PC-9 (cell line): ENCODE measurements at regions not wholly inside any gene's neighbourhood (a gene's known extent, or its start where the extent isn't known, plus 50 kb on each side); places are given as distances from the start of the nearest gene placed in this dataset.

Source experiments
- BruUV-seq: library from RNA; stranded (reverse); fragments of 400-500 nt; replicated peaks from 2 replicates; lab custom pipeline; 2021; lab: Mats Ljungman, UMichigan
- CTCF ChIA-PET: fragments of 300-600 bp; sonication (Branson Sonifier 250); formaldehyde crosslinking; loops from one replicate; lab custom pipeline; 2022; ENCODE audit warnings: antibody characterized with exemption; lab: Charles Lee
- POLR2A ChIA-PET: fragments of 300-600 bp; sonication (Branson Sonifier 250); formaldehyde crosslinking; loops from one replicate; lab custom pipeline; 2022; ENCODE audit warnings: antibody characterized with exemption; ENCODE audit not compliant: unreplicated experiment; lab: Charles Lee
- DNase-seq, 2 experiments: peaks; one replicate each; pipeline versions ENCODE4 v3.0.0 to v3.0.0-alpha.2; 2015 to 2022; ENCODE audit warnings: mixed read lengths in 1 of 2
- H2AFZ ChIP-seq: fragments of 200-600 bp; sonication (generic); 2 replicates; pipeline ENCODE4 v1.8.1; 2017; ENCODE audit warnings: antibody characterized with exemption
- H3F3A ChIP-seq: fragments of 200-600 bp; sonication (generic); 2 replicates; pipeline ENCODE4 v1.8.1; 2017; ENCODE audit warnings: antibody characterized with exemption, mild to moderate bottlenecking, low read depth; ENCODE audit not compliant: insufficient read depth
- H3K27ac ChIP-seq: fragments of 200-600 bp; sonication (generic); 2 replicates; pipeline ENCODE4 v1.6.1; 2016; ENCODE audit warnings: mixed run types
- H3K27me3 ChIP-seq: fragments of 200-600 bp; sonication (generic); 2 replicates; pipeline ENCODE4 v1.6.1; 2016; ENCODE audit warnings: low read depth, mixed run types; ENCODE audit not compliant: insufficient read depth
- H3K36me3 ChIP-seq: fragments of 200-600 bp; sonication (generic); 2 replicates; pipeline ENCODE4 v1.6.1; 2016; ENCODE audit warnings: low read depth, mixed run types
- H3K4me1 ChIP-seq: fragments of 200-600 bp; sonication (generic); replicated peaks from 2 replicates; pipeline ENCODE4 v1.6.1; 2016; ENCODE audit warnings: mixed run types; ENCODE audit not compliant: insufficient read depth
- H3K4me2 ChIP-seq: fragments of 200-600 bp; sonication (generic); 2 replicates; pipeline ENCODE4 v1.6.1; 2017; ENCODE audit warnings: mixed run types
- H3K4me3 ChIP-seq: fragments of 200-600 bp; sonication (generic); 2 replicates; pipeline ENCODE4 v1.6.1; 2016; ENCODE audit warnings: mixed run types
- H3K79me2 ChIP-seq: fragments of 200-600 bp; sonication (generic); 2 replicates; pipeline ENCODE4 v1.6.1; 2017; ENCODE audit warnings: low read depth, mixed run types
- H3K9me2 ChIP-seq: fragments of 200-600 bp; sonication (generic); 2 replicates; pipeline ENCODE4 v1.8.1; 2017; ENCODE audit warnings: mild to moderate bottlenecking; ENCODE audit not compliant: insufficient read depth
- H3K9me3 ChIP-seq: fragments of 200-600 bp; sonication (generic); 2 replicates; pipeline ENCODE4 v1.8.1; 2016; ENCODE audit warnings: low read depth; ENCODE audit not compliant: insufficient read depth
- H4K20me1 ChIP-seq: fragments of 200-600 bp; sonication (generic); 2 replicates; pipeline ENCODE4 v1.8.1; 2017; ENCODE audit not compliant: insufficient read depth
- CTCF ChIP-seq: fragments of 200-600 bp; sonication (generic); conservative IDR thresholded peaks from 2 replicates; pipeline ENCODE4 v1.6.1; 2017; ENCODE audit warnings: mixed run types, antibody characterized with exemption, mild to moderate bottlenecking, moderate library complexity
- EZH2 ChIP-seq: fragments of 200-600 bp; sonication (generic); IDR thresholded peaks from 2 replicates; pipeline ENCODE4 v1.8.0; 2017; ENCODE audit warnings: antibody characterized with exemption, low read depth
- intact Hi-C: fragments of 100-400 bp; cut with micrococcal nuclease; formaldehyde crosslinking; loops from one replicate; pipeline ENCODE4 v1.10.0; 2022; ENCODE audit not compliant: unreplicated experiment

GRCh38 chr13:106173346-106173745 is 362.1 kb downstream of the EFNB2 start:
- BruUV-seq, result no TSS peak
- H3F3A ChIP-seq, result no peaks in the 10 kb centered on the region; the same call in 1 of the 2 replicates

GRCh38 chr13:106172176-106172905 is 363.1 kb downstream of the EFNB2 start:
- no peak overlapping the region for H2AFZ ChIP-seq
- H4K20me1 ChIP-seq, result no peaks in the 10 kb centered on the region
- no peaks in the 10 kb centered on the region for H3K27me3 ChIP-seq
- H3F3A ChIP-seq, result no peaks in the 10 kb centered on the region
- ChIA-PET POLR2A (no interaction called here), CTCF (no interaction called here)
- H3K79me2 ChIP-seq, result no peaks in the 10 kb centered on the region
- H3K9me3 ChIP-seq, result no peaks in the 10 kb centered on the region
- TF ChIP-seq CTCF, result no peak
- H3K27ac ChIP-seq, result no peak overlapping the region
- intact Hi-C loops, result no loop called here
- no peak overlapping the region for H3K4me3 ChIP-seq
- H3K9me2 ChIP-seq, result no peaks in the 10 kb centered on the region
- no peak overlapping the region for H3K4me2 ChIP-seq
- DNase-seq, result no peak
- BruUV-seq, result no TSS peak
- H3K36me3 ChIP-seq, result no peaks in the 10 kb centered on the region
- H3K4me1 ChIP-seq, result no peaks in the 10 kb centered on the region

More at GRCh38 chr13:106173346-106173745, 362.1 kb downstream of the EFNB2 start:
- no peak for DNase-seq
- no peaks in the 10 kb centered on the region for H4K20me1 ChIP-seq
- H3K27me3 ChIP-seq, result no peaks in the 10 kb centered on the region
- H3K4me2 ChIP-seq, result no peak overlapping the region
- 0 out of 2 replicates have a peak, but pooled peaks cover 2% of the 10 kb centered on the region for H3K9me3 ChIP-seq
- no peak for TF ChIP-seq CTCF
- TF ChIP-seq EZH2, result no peak
- no peak overlapping the region for H3K27ac ChIP-seq
- no peaks in the 10 kb centered on the region for H3K4me1 ChIP-seq
- ChIA-PET POLR2A (interaction anchor here (0.5 kb wide), 1 partner anchor 1124 kb away, joined by 5 read pairs; no protein-coding TSS in a partner anchor), CTCF (no interaction called here)
- no peaks in the 10 kb centered on the region for H3K79me2 ChIP-seq
- H3K4me3 ChIP-seq, result no peak overlapping the region
- H3K9me2 ChIP-seq, result no peaks in the 10 kb centered on the region
- no peaks in the 10 kb centered on the region for H3K36me3 ChIP-seq
- intact Hi-C loops, result no loop called here
- H2AFZ ChIP-seq, result no peak overlapping the region

GRCh38 chr13:106163426-106163825 is 372.0 kb downstream of the EFNB2 start:
- peak; percentile 19 to 62 for DNase-seq
- Histone ChIP-seq H3K27ac (no peak overlapping the region), H3K36me3 (no peaks in the 10 kb centered on the region), H4K20me1 (no peaks in the 10 kb centered on the region), H3K9me3 (0 out of 2 replicates have a peak, but pooled peaks cover 3% of the 10 kb centered on the region), H3K79me2 (no peaks in the 10 kb centered on the region), H3K4me3 (no peak overlapping the region), H3K4me2 (no peak overlapping the region), H3K27me3 (no peaks in the 10 kb centered on the region), H2AFZ (no peak overlapping the region), H3K9me2 (no peaks in the 10 kb centered on the region), H3F3A (no peaks in the 10 kb centered on the region), H3K4me1 (peaks cover 6% of the 10 kb centered on the region)
- ChIA-PET POLR2A (no interaction called here), CTCF (no interaction called here)
- intact Hi-C loops, result no loop called here
- BruUV-seq, result no TSS peak
- TF ChIP-seq CTCF (no peak), EZH2 (no peak)
